ENCODE measurements at regions not wholly inside any gene's neighbourhood (a gene's known extent, or its start where the extent isn't known, plus 50 kb on each side); places are given as distances from the start of the nearest gene placed in this dataset.

- TF ChIP-seq CTCF (IDR thresholded peaks at IDR 0.05) (no peak), EP300 (IDR thresholded peaks at IDR 0.05) (no peak), POLR2A (IDR thresholded peaks at IDR 0.05; ENCODE audit: low read depth) (no peak)
These were observed 540.3 kb downstream of the PYDC2 start for GRCh38 chr3:192001218-192001617.

All from esophagus muscularis mucosa (tissue), 4 donors.